ENCODE measurements at regions not wholly inside any gene's neighbourhood (a gene's known extent, or its start where the extent isn't known, plus 50 kb on each side); places are given as distances from the start of the nearest gene placed in this dataset.
A peak's percentile ranks its signal among the peaks of the same experiment; 100 is the strongest.

DNA sequence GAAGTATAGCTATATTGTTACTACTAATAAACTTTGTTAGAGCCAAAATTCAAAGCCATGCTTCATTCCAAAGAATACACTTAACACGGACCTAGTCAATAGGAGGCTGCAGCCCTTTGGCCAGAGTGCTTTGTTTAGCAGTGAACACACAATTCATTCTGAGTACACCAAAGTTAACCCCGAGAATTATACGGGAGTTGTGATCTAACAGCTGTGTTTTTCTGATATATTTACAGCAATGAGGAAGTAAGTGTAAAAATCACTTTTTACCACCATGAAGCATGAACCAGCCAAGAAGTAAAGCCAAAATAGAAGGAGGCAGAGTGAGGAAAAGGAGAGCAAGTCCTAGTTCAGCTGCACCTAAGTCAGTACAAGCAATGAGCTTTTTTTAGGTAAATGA is 156.8 kb upstream of the PDE3A start:
- Histone ChIP-seq H3K27ac (ENCODE audit: low read depth in 1 of 2, low read length in 2 of 2) (peak overlapping the region in 1 of 2 donors; percentile 74), H3K9ac (ENCODE audit: insufficient read depth, low read length, poor library complexity, severe bottlenecking) (no peak overlapping the region), H3K36me3 (replicated peaks in 1 of 2; ENCODE audit: control insufficient read depth in 1 of 2, insufficient read depth in 2 of 2, low read length in 2 of 2) (no peaks in the 10 kb centered on the region), H4K20me1 (ENCODE audit: insufficient read depth, low read length) (no peaks in the 10 kb centered on the region), H3K4me2 (replicated peaks; ENCODE audit: extremely low read depth, low read length, poor library complexity, severe bottlenecking) (peak overlapping the region; percentile 35), H3K79me2 (ENCODE audit: insufficient read depth, low read length) (no peaks in the 10 kb centered on the region), H3K4me3 (replicated peaks in 1 of 3; ENCODE audit: low read depth in 2 of 3, low read length in 3 of 3) (peak overlapping the region in 1 of 3 experiments; percentile 12), H3K9me3 (replicated peaks in 1 of 2; ENCODE audit: control insufficient read depth in 1 of 2, insufficient read depth in 1 of 2, low read length in 2 of 2) (no peaks in the 10 kb centered on the region), H2AFZ (ENCODE audit: insufficient read depth, low read depth, low read length, poor library complexity, severe bottlenecking) (no peak overlapping the region), H3K4me1 (ENCODE audit: control insufficient read depth in 1 of 2, insufficient read depth in 2 of 2, low read length in 2 of 2) (peaks cover 40 to 43% of the 10 kb centered on the region in 2 donors), H3K27me3 (ENCODE audit: control insufficient read depth in 2 of 2, insufficient read depth in 2 of 2, low read length in 2 of 2) (no peaks in the 10 kb centered on the region)
- Mint-ChIP-seq H3K9me3 (peaks cover 0 to 2% (median 0%) of the 10 kb centered on the region in 7 donors), H3K4me3 (peak overlapping the region in 1 of 2 donors; percentile 44), H3K36me3 (no peaks in the 10 kb centered on the region), H3K27ac (peak overlapping the region in 4 of 7 donors; percentile 3 to 60 (median 16)), H3K4me1 (peaks cover 43% of the 10 kb centered on the region), H3K27me3 (ENCODE audit: low read depth in 3 of 3) (peaks cover 0 to 2% (median 0%) of the 10 kb centered on the region in 3 donors)
- DNase-seq: peak in 1 of 3 donors; percentile 12
- TF ChIP-seq, protein P1, sequence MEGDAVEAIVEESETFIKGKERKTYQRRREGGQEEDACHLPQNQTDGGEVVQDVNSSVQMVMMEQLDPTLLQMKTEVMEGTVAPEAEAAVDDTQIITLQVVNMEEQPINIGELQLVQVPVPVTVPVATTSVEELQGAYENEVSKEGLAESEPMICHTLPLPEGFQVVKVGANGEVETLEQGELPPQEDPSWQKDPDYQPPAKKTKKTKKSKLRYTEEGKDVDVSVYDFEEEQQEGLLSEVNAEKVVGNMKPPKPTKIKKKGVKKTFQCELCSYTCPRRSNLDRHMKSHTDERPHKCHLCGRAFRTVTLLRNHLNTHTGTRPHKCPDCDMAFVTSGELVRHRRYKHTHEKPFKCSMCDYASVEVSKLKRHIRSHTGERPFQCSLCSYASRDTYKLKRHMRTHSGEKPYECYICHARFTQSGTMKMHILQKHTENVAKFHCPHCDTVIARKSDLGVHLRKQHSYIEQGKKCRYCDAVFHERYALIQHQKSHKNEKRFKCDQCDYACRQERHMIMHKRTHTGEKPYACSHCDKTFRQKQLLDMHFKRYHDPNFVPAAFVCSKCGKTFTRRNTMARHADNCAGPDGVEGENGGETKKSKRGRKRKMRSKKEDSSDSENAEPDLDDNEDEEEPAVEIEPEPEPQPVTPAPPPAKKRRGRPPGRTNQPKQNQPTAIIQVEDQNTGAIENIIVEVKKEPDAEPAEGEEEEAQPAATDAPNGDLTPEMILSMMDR (IDR thresholded peaks at IDR 0.05): no peak
- intact Hi-C loops (cut with micrococcal nuclease): no loop called here
- WGBS (ENCODE audit: insufficient coverage): no CpG with 5 or more reads among the region's 3 CpGs

DNA sequence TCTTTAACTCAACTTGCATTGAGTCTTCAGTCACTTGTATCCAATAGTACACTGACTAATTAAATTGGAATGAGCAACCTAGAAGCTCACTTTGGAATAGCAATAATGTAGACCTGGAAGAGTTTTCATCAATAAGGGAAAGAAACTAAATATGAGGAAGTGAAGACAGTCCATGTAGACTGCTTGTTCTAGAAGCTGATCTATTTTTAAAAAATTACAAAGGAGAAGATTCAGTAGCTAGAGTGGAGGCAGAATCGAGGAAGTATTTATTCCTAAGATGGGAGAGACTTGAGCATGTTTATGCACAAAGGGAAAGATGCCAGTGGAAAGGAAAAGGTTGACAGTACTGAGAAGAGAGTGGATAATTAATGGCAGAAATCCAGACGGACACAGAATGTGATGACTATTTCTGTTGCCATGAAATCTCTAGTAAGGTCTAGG is 156.3 kb upstream of the PDE3A start:
- Mint-ChIP-seq H3K27me3 (ENCODE audit: low read depth in 3 of 3) (peaks cover 0 to 2% (median 0%) of the 10 kb centered on the region in 3 donors), H3K4me3 (peak overlapping the region in 1 of 2 donors; percentile 44), H3K9me3 (peaks cover 0 to 2% (median 0%) of the 10 kb centered on the region in 7 donors), H3K27ac (peak overlapping the region in 2 of 7 donors; percentile 3 to 59), H3K36me3 (no peaks in the 10 kb centered on the region), H3K4me1 (peaks cover 43% of the 10 kb centered on the region)
- no peaks in the 10 kb centered on the region for H4K20me1 ChIP-seq (ENCODE audit: insufficient read depth, low read length)
- TF ChIP-seq, protein P1 (IDR thresholded peaks at IDR 0.05): no peak
- WGBS (ENCODE audit: insufficient coverage): 0% methylated on average over 1 of the region's 2 CpGs
- H3K4me3 ChIP-seq (replicated peaks in 1 of 3; ENCODE audit: low read depth in 2 of 3, low read length in 3 of 3): peak overlapping the region in 1 of 3 experiments; percentile 12
- no peak overlapping the region for H2AFZ ChIP-seq (ENCODE audit: insufficient read depth, low read depth, low read length, poor library complexity, severe bottlenecking)
- peaks cover 0 to 1% of the 10 kb centered on the region in 2 donors for H3K9me3 ChIP-seq (replicated peaks in 1 of 2; ENCODE audit: control insufficient read depth in 1 of 2, insufficient read depth in 1 of 2, low read length in 2 of 2)
- H3K27ac ChIP-seq (ENCODE audit: low read depth in 1 of 2, low read length in 2 of 2): peak overlapping the region in 1 of 2 donors; percentile 74
- DNase-seq: peak in 1 of 3 donors; percentile 25
- H3K4me1 ChIP-seq (ENCODE audit: control insufficient read depth in 1 of 2, insufficient read depth in 2 of 2, low read length in 2 of 2): peaks cover 40 to 43% of the 10 kb centered on the region in 2 donors
- no peaks in the 10 kb centered on the region for H3K36me3 ChIP-seq (replicated peaks in 1 of 2; ENCODE audit: control insufficient read depth in 1 of 2, insufficient read depth in 2 of 2, low read length in 2 of 2)
- H3K4me2 ChIP-seq (replicated peaks; ENCODE audit: extremely low read depth, low read length, poor library complexity, severe bottlenecking): peak overlapping the region; percentile 35
- intact Hi-C loops (cut with micrococcal nuclease): no loop called here
- H3K27me3 ChIP-seq (ENCODE audit: control insufficient read depth in 2 of 2, insufficient read depth in 2 of 2, low read length in 2 of 2): no peaks in the 10 kb centered on the region
- H3K9ac ChIP-seq (ENCODE audit: insufficient read depth, low read length, poor library complexity, severe bottlenecking): no peak overlapping the region
- no peaks in the 10 kb centered on the region for H3K79me2 ChIP-seq (ENCODE audit: insufficient read depth, low read length)
